ENCODE measurements at regions not wholly inside any gene's neighbourhood (a gene's known extent, or its start where the extent isn't known, plus 50 kb on each side); places are given as distances from the start of the nearest gene placed in this dataset.

DNA sequence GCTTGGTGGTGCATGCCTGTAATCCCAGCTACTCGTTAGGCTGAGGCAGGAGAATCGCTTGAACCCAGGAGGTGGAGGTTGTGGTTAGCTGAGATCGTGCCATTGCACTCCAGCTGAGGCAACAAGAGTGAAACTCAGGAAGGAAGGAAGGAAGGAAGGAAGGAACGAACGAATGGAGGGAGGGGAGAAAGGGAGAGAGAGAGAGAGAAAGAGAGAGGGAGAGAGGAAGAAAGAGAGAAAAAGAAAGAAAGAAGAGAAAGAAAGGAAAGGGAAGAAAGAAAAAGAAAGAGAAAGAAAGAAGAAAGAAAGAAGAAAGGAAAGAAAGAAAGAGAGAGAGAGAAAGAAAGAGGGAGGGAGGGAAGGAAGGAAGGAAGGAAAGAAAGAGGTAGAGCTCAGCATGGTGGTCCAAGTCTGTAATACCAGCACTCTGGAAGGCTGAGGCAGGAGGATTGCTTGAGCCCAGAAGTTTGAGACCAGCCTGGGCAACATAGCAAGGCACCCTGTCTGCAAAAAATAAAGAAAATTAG lies 81.9 kb downstream of the P2RY1 start:
- intact Hi-C loops (cut with DNase I; ENCODE audit: low total_unique reads): no loop called here
- no peaks in the 10 kb centered on the region for H3K9me3 ChIP-seq
- H3K4me3 ChIP-seq: no peak overlapping the region
- no peak overlapping the region for H3K27ac ChIP-seq
- no peak for TF ChIP-seq CTCF (IDR thresholded peaks at IDR 0.05)
- H3K27me3 ChIP-seq: no peaks in the 10 kb centered on the region
- H3K4me1 ChIP-seq: no peaks in the 10 kb centered on the region
- no peaks in the 10 kb centered on the region for H3K36me3 ChIP-seq
- no peak for DNase-seq

GRCh38 chr3:152921351-152921750 lies 86.4 kb downstream of the P2RY1 start:
- no peak overlapping the region for H3K27ac ChIP-seq
- no peaks in the 10 kb centered on the region for H3K4me1 ChIP-seq
- H3K36me3 ChIP-seq: no peaks in the 10 kb centered on the region
- intact Hi-C loops (cut with DNase I; ENCODE audit: low total_unique reads): no loop called here
- no peak overlapping the region for H3K4me3 ChIP-seq
- no peak for DNase-seq
- no peaks in the 10 kb centered on the region for H3K27me3 ChIP-seq
- no peaks in the 10 kb centered on the region for H3K9me3 ChIP-seq
- no peak for TF ChIP-seq CTCF (IDR thresholded peaks at IDR 0.05)

GRCh38 chr3:152922554-152922953 lies 87.6 kb downstream of the P2RY1 start:
- H3K27ac ChIP-seq: no peak overlapping the region
- no peak for DNase-seq
- H3K9me3 ChIP-seq: no peaks in the 10 kb centered on the region
- intact Hi-C loops (cut with DNase I; ENCODE audit: low total_unique reads): no loop called here
- no peaks in the 10 kb centered on the region for H3K4me1 ChIP-seq
- no peak overlapping the region for H3K4me3 ChIP-seq
- TF ChIP-seq CTCF (IDR thresholded peaks at IDR 0.05): no peak
- no peaks in the 10 kb centered on the region for H3K27me3 ChIP-seq
- H3K36me3 ChIP-seq: no peaks in the 10 kb centered on the region

GRCh38 chr3:152927131-152927530 lies 92.2 kb downstream of the P2RY1 start:
- Histone ChIP-seq H3K27me3 (no peaks in the 10 kb centered on the region), H3K9me3 (no peaks in the 10 kb centered on the region), H3K4me1 (no peaks in the 10 kb centered on the region), H3K27ac (no peak overlapping the region), H3K36me3 (no peaks in the 10 kb centered on the region), H3K4me3 (no peak overlapping the region)
- intact Hi-C loops (cut with DNase I; ENCODE audit: low total_unique reads): no loop called here
- TF ChIP-seq CTCF (IDR thresholded peaks at IDR 0.05): no peak
- no peak for DNase-seq

DNA sequence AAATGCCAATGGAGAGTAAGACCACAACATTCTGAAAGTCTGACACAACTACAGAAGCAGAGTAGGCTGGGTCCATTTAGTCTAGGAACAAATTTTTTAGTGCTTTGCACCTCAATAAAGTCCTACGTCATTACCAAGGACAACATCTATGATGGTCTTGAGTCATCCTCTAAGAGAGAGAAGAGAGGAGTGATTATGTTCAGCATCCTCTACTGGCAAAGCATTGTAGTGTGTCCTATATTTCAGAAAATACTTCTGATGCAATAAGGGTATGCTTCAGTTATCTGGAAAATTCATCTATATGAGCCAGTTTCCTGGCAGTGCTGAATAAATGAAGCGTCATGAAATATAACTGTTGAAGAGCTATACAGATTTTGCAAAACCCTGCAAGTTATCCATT lies 95.6 kb downstream of the P2RY1 start:
- Histone ChIP-seq H3K9me3 (no peaks in the 10 kb centered on the region), H3K36me3 (no peaks in the 10 kb centered on the region), H3K27ac (no peak overlapping the region), H3K4me1 (no peaks in the 10 kb centered on the region), H3K27me3 (no peaks in the 10 kb centered on the region), H3K4me3 (no peak overlapping the region)
- no peak for DNase-seq
- intact Hi-C loops (cut with DNase I; ENCODE audit: low total_unique reads): no loop called here
- TF ChIP-seq CTCF (IDR thresholded peaks at IDR 0.05): no peak

- Histone ChIP-seq H3K36me3 (no peaks in the 10 kb centered on the region), H3K27ac (no peak overlapping the region), H3K4me1 (no peaks in the 10 kb centered on the region), H3K9me3 (no peaks in the 10 kb centered on the region), H3K27me3 (no peaks in the 10 kb centered on the region), H3K4me3 (no peak overlapping the region)
- no peak for DNase-seq
- intact Hi-C loops (cut with DNase I; ENCODE audit: low total_unique reads): no loop called here
- no peak for TF ChIP-seq CTCF (IDR thresholded peaks at IDR 0.05)
Measured at GRCh38 chr3:152937234-152937633, 102.3 kb downstream of the P2RY1 start.

Measured in tibial artery (tissue), 4 donors.